Progenitor cell of endocrine pancreas (in vitro differentiated cells): ENCODE measurements at regions not wholly inside any gene's neighbourhood (a gene's known extent, or its start where the extent isn't known, plus 50 kb on each side); places are given as distances from the start of the nearest gene placed in this dataset.

Experiments used
- DNase-seq: peaks from one replicate; pipeline ENCODE4 v3.0.0; 2021; ENCODE audit warnings: low spot score; ENCODE audit not compliant: unreplicated experiment
- H3K27ac Mint-ChIP-seq: 2 replicates; pipeline ENCODE4 v1.8.0; 2021; ENCODE audit warnings: mild to moderate bottlenecking, moderate library complexity, mixed read lengths
- H3K27me3 Mint-ChIP-seq: 2 replicates; pipeline ENCODE4 v1.8.0; 2021; ENCODE audit warnings: mixed read lengths
- H3K36me3 Mint-ChIP-seq: 2 replicates; pipeline ENCODE4 v1.8.0; 2022; ENCODE audit warnings: mixed read lengths; ENCODE audit not compliant: insufficient read depth
- H3K4me1 Mint-ChIP-seq: 2 replicates; pipeline ENCODE4 v1.8.0; 2021; ENCODE audit warnings: low read depth, mixed read lengths
- H3K4me3 Mint-ChIP-seq: 2 replicates; pipeline ENCODE4 v1.8.0; 2021; ENCODE audit warnings: low read depth, mild to moderate bottlenecking, moderate library complexity, mixed read lengths
- H3K9me3 Mint-ChIP-seq: 2 replicates; pipeline ENCODE4 v1.8.0; 2021; ENCODE audit warnings: low read depth, mixed read lengths
- CTCF ChIP-seq: fragments of 200-600 bp; sonication (generic); IDR thresholded peaks from one replicate; pipeline ENCODE4 v1.5.0; 2021; ENCODE audit warnings: antibody characterized with exemption, mild to moderate bottlenecking; ENCODE audit not compliant: unreplicated experiment

GRCh38 chr5:1736889-1737711 is 62.5 kb downstream of the MRPL36 start:
- peaks cover 21% of the 10 kb centered on the region for H3K9me3 Mint-ChIP-seq
- H3K27me3 Mint-ChIP-seq: peaks cover 26% of the 10 kb centered on the region
- DNase-seq: peak; percentile 6

GRCh38 chr5:1736065-1736464 is 63.6 kb downstream of the MRPL36 start:
- H3K4me3 Mint-ChIP-seq: no peak overlapping the region
- no peaks in the 10 kb centered on the region for H3K4me1 Mint-ChIP-seq
- TF ChIP-seq CTCF: no peak
- no peak overlapping the region for H3K27ac Mint-ChIP-seq
- H3K9me3 Mint-ChIP-seq: peaks cover 16% of the 10 kb centered on the region
- no peaks in the 10 kb centered on the region for H3K36me3 Mint-ChIP-seq
- no peak for DNase-seq
- H3K27me3 Mint-ChIP-seq: peaks cover 34% of the 10 kb centered on the region

More at GRCh38 chr5:1736889-1737711, 62.5 kb downstream of the MRPL36 start:
- no peak overlapping the region for H3K27ac Mint-ChIP-seq
- no peaks in the 10 kb centered on the region for H3K36me3 Mint-ChIP-seq
- no peaks in the 10 kb centered on the region for H3K4me1 Mint-ChIP-seq
- TF ChIP-seq CTCF: no peak
- no peak overlapping the region for H3K4me3 Mint-ChIP-seq

- TF ChIP-seq CTCF: no peak
- DNase-seq: peak; percentile 8
- Mint-ChIP-seq H3K4me1 (no peaks in the 10 kb centered on the region), H3K27me3 (peaks cover 37% of the 10 kb centered on the region), H3K36me3 (no peaks in the 10 kb centered on the region), H3K27ac (no peak overlapping the region), H3K9me3 (peaks cover 11% of the 10 kb centered on the region), H3K4me3 (no peak overlapping the region)
Observed at GRCh38 chr5:1735320-1735970, 64.2 kb downstream of the MRPL36 start.

- H3K4me3 Mint-ChIP-seq: no peak overlapping the region
- H3K4me1 Mint-ChIP-seq: no peaks in the 10 kb centered on the region
- H3K9me3 Mint-ChIP-seq: peaks cover 8% of the 10 kb centered on the region
- no peaks in the 10 kb centered on the region for H3K36me3 Mint-ChIP-seq
- no peak overlapping the region for H3K27ac Mint-ChIP-seq
- TF ChIP-seq CTCF: no peak
- no peak for DNase-seq
- H3K27me3 Mint-ChIP-seq: peaks cover 37% of the 10 kb centered on the region
Observed at GRCh38 chr5:1734908-1735289, 64.7 kb downstream of the MRPL36 start.

- no peaks in the 10 kb centered on the region for H3K4me1 Mint-ChIP-seq
- H3K27me3 Mint-ChIP-seq: peaks cover 37% of the 10 kb centered on the region
- no peak for TF ChIP-seq CTCF
- peaks cover 3% of the 10 kb centered on the region for H3K9me3 Mint-ChIP-seq
- H3K27ac Mint-ChIP-seq: no peak overlapping the region
- no peaks in the 10 kb centered on the region for H3K36me3 Mint-ChIP-seq
- no peak for DNase-seq
- H3K4me3 Mint-ChIP-seq: no peak overlapping the region
Observed at GRCh38 chr5:1734271-1734907, 65.2 kb downstream of the MRPL36 start.
